SU-DHL-6 (cell line): ENCODE measurements at regions not wholly inside any gene's neighbourhood (a gene's known extent, or its start where the extent isn't known, plus 50 kb on each side); places are given as distances from the start of the nearest gene placed in this dataset.
"Not testable (repeated sequence)": the region's sequence is repeated elsewhere in the genome, so short reads cannot be mapped to it uniquely, and the experiment has no call there.

Experiments
- H2AFZ ChIP-seq: fragments of 200-600 bp; sonication (generic); 2 replicates; pipeline ENCODE4 v1.6.1; 2014; ENCODE audit warnings: low read depth, mild to moderate bottlenecking, moderate library complexity, mixed read lengths, antibody characterized with exemption, low read length; ENCODE audit not compliant: severe bottlenecking
- H3F3A ChIP-seq: fragments of 200-600 bp; shearing (Covaris generic); 2 replicates; pipeline ENCODE4 v1.6.0; 2016; ENCODE audit warnings: antibody characterized with exemption, mild to moderate bottlenecking; ENCODE audit not compliant: insufficient read depth
- H3K27ac ChIP-seq: fragments of 200-600 bp; sonication (generic); 2 replicates; pipeline ENCODE4 v1.5.1; 2016; ENCODE audit warnings: low read depth, mild to moderate bottlenecking, low read length, moderate library complexity, mixed read lengths
- H3K27me3 ChIP-seq: fragments of 200-600 bp; sonication (generic), shearing (Covaris generic); 2 replicates; pipeline ENCODE4 v1.6.0; 2014; ENCODE audit warnings: mild to moderate bottlenecking, low read length
- H3K36me3 ChIP-seq: fragments of 200-600 bp; sonication (generic); 2 replicates; pipeline ENCODE4 v1.6.1; 2014; ENCODE audit warnings: mild to moderate bottlenecking, low read length, mixed read lengths
- H3K4me2 ChIP-seq: fragments of 300-600, 200-600 bp; shearing (Covaris generic), sonication (generic); 2 replicates; pipeline ENCODE4 v1.6.0; 2014; ENCODE audit warnings: low read length, low read depth, mild to moderate bottlenecking; ENCODE audit not compliant: poor library complexity, severe bottlenecking
- H3K4me3 ChIP-seq: fragments of 200-600 bp; sonication (generic); 2 replicates; pipeline ENCODE4 v1.5.1; 2014; ENCODE audit warnings: antibody characterized with exemption, low read length, mild to moderate bottlenecking, mixed read lengths; ENCODE audit not compliant: insufficient read depth, poor library complexity, severe bottlenecking
- H3K79me2 ChIP-seq: fragments of 200-600 bp; sonication (generic); 2 replicates; pipeline ENCODE4 v1.6.1; 2014; ENCODE audit warnings: mild to moderate bottlenecking, low read length, moderate library complexity; ENCODE audit not compliant: insufficient read depth
- H3K9ac ChIP-seq: fragments of 200-600 bp; sonication (generic); 2 replicates; pipeline ENCODE4 v1.7.0; 2014; ENCODE audit warnings: mild to moderate bottlenecking, low read length
- H3K9me2 ChIP-seq: fragments of 200-600 bp; sonication (generic); replicated peaks from 2 replicates; pipeline ENCODE4 v1.6.1; 2014; ENCODE audit warnings: low read length; ENCODE audit not compliant: insufficient read depth
- H3K9me3 ChIP-seq: fragments of 200-600 bp; sonication (generic); 2 replicates; pipeline ENCODE4 v1.6.1; 2014; ENCODE audit warnings: low read length, mixed read lengths; ENCODE audit not compliant: insufficient read depth
- H4K20me1 ChIP-seq: fragments of 200-600 bp; sonication (generic); 2 replicates; pipeline ENCODE4 v1.6.1; 2014; ENCODE audit warnings: low read depth, mild to moderate bottlenecking, antibody characterized with exemption, low read length, moderate library complexity, mixed read lengths
- EZH2phosphoT487 ChIP-seq: fragments of 200-600 bp; sonication (generic), shearing (Covaris generic); conservative IDR thresholded peaks from 2 replicates; pipeline ENCODE4 v1.6.1; 2018; ENCODE audit warnings: mild to moderate bottlenecking, antibody characterized with exemption, low read length, moderate library complexity, mixed read lengths
- TF ChIP-seq, protein P1 (sequence below): fragments of 200-600 bp; sonication (generic); IDR thresholded peaks from one replicate; pipeline ENCODE4 v1.5.1; 2017; ENCODE audit warnings: antibody characterized with exemption, mild to moderate bottlenecking, low read length, moderate library complexity; ENCODE audit not compliant: insufficient read depth, poor library complexity, severe bottlenecking

DNA sequence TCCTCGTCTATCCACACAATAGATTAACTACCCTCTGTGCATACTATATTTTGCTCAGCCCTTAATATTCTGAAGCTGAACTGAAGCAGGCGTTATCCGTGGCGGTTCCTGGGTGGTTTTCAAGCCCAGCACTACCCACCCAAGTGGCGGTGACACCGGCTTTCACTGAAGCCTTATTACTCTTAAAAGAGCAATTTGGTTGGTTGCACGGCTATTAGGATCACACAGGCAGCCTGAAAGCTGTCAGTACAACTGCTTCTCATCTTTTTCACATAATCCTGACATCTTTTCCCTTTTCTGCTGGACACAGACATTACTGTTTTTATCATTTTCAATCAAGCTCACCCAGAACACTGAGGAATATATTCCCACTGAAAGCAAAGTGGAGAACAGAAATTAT lies 525.3 kb upstream of the ZNF717 start:
- H3F3A ChIP-seq, result no peaks in the 10 kb centered on the region
- no peaks in the 10 kb centered on the region for H3K27me3 ChIP-seq
- no peaks in the 10 kb centered on the region for H3K9me2 ChIP-seq
- no peaks in the 10 kb centered on the region for H3K9me3 ChIP-seq
- H3K4me3 ChIP-seq, result no peak overlapping the region
- H3K36me3 ChIP-seq, result no peaks in the 10 kb centered on the region
- H3K79me2 ChIP-seq, result no peaks in the 10 kb centered on the region
- H3K4me2 ChIP-seq, result no peak overlapping the region
- no peak overlapping the region for H2AFZ ChIP-seq
- no peak overlapping the region for H3K9ac ChIP-seq
- H4K20me1 ChIP-seq, result no peaks in the 10 kb centered on the region
- H3K27ac ChIP-seq, result no peak overlapping the region
- TF ChIP-seq, protein P1, sequence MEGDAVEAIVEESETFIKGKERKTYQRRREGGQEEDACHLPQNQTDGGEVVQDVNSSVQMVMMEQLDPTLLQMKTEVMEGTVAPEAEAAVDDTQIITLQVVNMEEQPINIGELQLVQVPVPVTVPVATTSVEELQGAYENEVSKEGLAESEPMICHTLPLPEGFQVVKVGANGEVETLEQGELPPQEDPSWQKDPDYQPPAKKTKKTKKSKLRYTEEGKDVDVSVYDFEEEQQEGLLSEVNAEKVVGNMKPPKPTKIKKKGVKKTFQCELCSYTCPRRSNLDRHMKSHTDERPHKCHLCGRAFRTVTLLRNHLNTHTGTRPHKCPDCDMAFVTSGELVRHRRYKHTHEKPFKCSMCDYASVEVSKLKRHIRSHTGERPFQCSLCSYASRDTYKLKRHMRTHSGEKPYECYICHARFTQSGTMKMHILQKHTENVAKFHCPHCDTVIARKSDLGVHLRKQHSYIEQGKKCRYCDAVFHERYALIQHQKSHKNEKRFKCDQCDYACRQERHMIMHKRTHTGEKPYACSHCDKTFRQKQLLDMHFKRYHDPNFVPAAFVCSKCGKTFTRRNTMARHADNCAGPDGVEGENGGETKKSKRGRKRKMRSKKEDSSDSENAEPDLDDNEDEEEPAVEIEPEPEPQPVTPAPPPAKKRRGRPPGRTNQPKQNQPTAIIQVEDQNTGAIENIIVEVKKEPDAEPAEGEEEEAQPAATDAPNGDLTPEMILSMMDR, result no peak
- TF ChIP-seq EZH2phosphoT487, result no peak

- H3K9me3 ChIP-seq, result no peaks in the 10 kb centered on the region
- TF ChIP-seq EZH2phosphoT487, result no peak
- TF ChIP-seq, protein P1, result no peak
- no peak overlapping the region for H3K27ac ChIP-seq
- H3K9ac ChIP-seq, result no peak overlapping the region
- no peaks in the 10 kb centered on the region for H3K9me2 ChIP-seq
- H3K4me3 ChIP-seq, result no peak overlapping the region
- H3K36me3 ChIP-seq, result no peaks in the 10 kb centered on the region
- H3K27me3 ChIP-seq, result no peaks in the 10 kb centered on the region
- H4K20me1 ChIP-seq, result no peaks in the 10 kb centered on the region
- no peak overlapping the region for H3K4me2 ChIP-seq
- no peaks in the 10 kb centered on the region for H3K79me2 ChIP-seq
- H3F3A ChIP-seq, result no peaks in the 10 kb centered on the region
- no peak overlapping the region for H2AFZ ChIP-seq
Measured at GRCh38 chr3:76311941-76312340, 526.6 kb upstream of the ZNF717 start.

DNA sequence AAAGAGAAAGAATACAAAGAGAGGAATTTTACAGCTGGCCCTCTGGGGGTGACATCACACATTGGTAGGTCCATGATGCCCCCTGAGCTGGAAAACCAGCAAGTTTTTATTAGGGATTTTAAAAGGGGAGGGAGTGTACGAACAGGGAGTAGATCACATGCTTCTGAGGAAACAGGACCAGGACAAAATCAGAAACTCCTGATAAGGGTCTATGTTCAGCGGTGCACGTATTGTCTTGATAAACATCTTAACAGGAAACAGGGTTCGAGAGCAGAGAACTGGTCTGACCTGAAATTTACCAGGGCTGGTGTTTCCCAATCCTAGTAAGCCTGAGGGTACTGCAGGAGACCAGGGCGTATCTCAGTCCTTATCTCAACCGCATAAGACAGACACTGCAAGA lies 530.6 kb upstream of the ZNF717 start:
- H3K27me3 ChIP-seq, H3K36me3 ChIP-seq, H3K9ac ChIP-seq, H4K20me1 ChIP-seq, H3K9me2 ChIP-seq, H3K27ac ChIP-seq, H3K4me2 ChIP-seq, H3K4me3 ChIP-seq, H3K9me3 ChIP-seq, H3F3A ChIP-seq, H3K79me2 ChIP-seq, H2AFZ ChIP-seq: not testable (repeated sequence)

- no peak overlapping the region for H3K27ac ChIP-seq
- no peaks in the 10 kb centered on the region for H3F3A ChIP-seq
- no peak overlapping the region for H3K4me2 ChIP-seq
- no peaks in the 10 kb centered on the region for H3K36me3 ChIP-seq
- no peaks in the 10 kb centered on the region for H4K20me1 ChIP-seq
- H2AFZ ChIP-seq, result no peak overlapping the region
- H3K79me2 ChIP-seq, result no peaks in the 10 kb centered on the region
- no peaks in the 10 kb centered on the region for H3K9me2 ChIP-seq
- no peak overlapping the region for H3K4me3 ChIP-seq
- H3K9ac ChIP-seq, result no peak overlapping the region
- no peak for TF ChIP-seq EZH2phosphoT487
- TF ChIP-seq, protein P1, result no peak
- H3K9me3 ChIP-seq, result no peaks in the 10 kb centered on the region
- no peaks in the 10 kb centered on the region for H3K27me3 ChIP-seq
Measured at GRCh38 chr3:76321614-76322013, 536.3 kb upstream of the ZNF717 start.
